HG03432 (cell line): ENCODE measurements at regions not wholly inside any gene's neighbourhood (a gene's known extent, or its start where the extent isn't known, plus 50 kb on each side); places are given as distances from the start of the nearest gene placed in this dataset.

Source experiments
- ATAC-seq: cut with Tn5 transposase; IDR thresholded peaks from one replicate; pipeline ENCODE4 v1.9.1; 2021; ENCODE audit warnings: mild to moderate bottlenecking, moderate library complexity; ENCODE audit not compliant: unreplicated experiment

GRCh38 chr5:18977880-18978279, 1010.1 kb downstream of the CDH18 start:
- ATAC-seq: no peak

DNA sequence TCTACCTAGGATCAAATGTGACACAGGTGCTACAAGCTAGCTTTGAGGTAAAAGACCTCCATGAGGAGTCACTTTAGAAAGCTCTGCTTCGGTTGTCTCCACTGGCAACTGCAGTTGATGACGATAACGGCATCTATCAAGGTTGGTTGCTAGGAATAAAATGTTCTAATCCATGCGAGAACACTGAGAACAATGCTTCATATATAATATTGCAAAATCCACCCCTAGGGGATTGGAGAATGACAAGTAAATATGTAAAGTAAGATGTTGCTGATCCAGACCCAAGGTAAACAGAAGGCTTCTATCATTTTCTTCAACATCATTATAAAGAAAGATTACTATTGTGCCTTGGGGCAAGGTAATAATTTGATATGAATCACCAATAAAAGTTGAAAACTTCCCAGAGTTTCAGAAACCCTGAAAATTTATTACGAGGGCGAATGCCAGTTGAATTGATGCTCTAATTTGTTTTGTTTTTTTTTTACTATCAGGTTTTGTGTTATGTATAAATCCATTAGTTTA, 1003.4 kb downstream of the CDH18 start:
- no peak for ATAC-seq

GRCh38 chr5:18985171-18985758, 1002.7 kb downstream of the CDH18 start:
- no peak for ATAC-seq

DNA sequence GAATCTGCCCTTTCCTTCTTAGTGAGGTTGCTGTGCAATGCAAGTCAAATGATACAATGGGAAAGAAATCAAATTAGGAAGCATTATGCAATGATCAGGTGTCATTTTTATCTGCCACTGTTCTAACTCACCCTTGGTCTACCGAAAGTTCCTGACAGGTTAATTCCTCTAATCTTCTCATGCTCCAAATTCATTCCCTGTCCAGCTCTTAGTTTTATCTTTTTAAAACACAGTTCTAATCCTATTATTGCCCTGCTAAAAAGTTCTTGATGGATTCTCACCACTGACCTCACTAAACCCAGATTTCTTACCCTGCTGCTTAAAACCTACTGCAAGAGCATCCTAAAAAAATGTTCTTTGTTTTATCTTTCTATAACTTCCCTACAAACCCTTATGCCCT, 1000.9 kb downstream of the CDH18 start:
- ATAC-seq: no peak

- ATAC-seq: no peak
These were observed 997.1 kb downstream of the CDH18 start for GRCh38 chr5:18990852-18991251.

DNA sequence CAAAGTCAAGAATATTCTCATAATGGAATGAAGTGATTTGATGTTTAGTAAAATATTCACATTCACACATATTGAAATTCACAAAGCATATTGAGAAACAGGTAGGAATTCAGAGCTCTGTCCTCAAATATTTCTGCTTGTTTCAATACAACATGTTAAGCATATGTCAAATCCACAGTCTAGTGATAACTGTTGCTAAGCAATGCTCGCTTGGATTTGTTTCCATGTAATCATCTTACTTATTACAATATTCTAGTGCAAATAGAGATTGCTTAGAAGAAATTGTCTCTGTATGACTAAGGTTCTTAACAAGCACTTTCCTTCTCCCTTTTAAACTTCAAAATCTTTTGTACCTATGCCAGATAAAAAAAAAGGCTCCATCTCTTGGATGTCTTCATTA, 995.7 kb downstream of the CDH18 start:
- no peak for ATAC-seq

DNA sequence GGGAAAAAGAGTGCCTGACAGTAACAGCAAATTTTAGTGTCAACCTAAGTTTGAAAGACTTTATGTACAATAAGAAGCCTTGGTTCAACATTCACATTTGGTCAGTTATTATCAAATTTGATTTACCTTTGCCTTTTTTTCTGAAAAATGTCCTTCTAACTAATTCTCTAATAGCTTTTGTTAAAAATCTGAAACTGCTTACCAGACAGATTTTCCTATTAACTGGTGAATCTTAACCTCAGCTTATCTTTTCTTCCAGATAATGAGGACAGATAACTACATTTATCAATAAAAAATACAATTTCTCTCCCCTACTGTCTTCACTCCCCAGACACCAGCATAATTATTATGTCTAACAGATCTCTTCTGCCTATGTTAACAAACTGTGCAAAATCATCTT, 988.5 kb downstream of the CDH18 start:
- ATAC-seq: no peak

DNA sequence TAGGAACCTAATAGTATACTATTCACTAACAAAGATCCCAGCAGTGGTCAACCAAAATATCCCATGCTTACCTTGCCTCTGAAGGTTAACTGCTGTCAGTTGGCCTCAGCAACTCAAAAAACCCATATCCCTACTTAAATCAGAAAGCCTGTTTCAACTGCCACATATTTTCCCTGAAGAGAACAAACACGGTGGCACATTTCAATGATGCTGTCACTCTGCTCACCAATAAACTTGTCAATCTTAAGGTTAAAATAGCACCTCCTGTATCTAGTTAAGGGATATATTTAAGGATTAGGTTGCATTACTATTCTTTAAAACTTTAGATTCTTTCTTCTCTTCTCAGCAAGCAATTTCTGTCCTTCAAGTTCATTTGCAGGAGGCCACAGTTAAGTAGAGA, 986.9 kb downstream of the CDH18 start:
- ATAC-seq: no peak

GRCh38 chr5:19001539-19001938, 986.5 kb downstream of the CDH18 start:
- ATAC-seq: no peak

DNA sequence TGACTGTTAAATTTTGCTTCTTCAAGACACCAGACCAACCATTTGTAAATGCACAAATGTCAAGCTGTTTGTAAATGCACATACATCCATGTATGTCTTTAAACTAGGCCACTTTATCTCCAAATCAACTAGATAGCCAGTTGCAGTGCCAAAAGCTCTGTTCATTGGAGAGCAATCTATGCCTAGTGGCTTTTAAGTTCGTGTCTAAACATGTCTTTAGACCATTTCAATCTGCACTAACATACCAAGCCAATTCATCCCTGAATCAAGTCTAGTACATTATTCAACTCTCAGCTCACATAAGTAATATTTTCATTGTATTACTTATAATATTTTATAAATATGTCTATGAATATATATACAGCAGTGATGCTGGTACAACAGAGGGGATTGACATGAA, 985.9 kb downstream of the CDH18 start:
- ATAC-seq: no peak

DNA sequence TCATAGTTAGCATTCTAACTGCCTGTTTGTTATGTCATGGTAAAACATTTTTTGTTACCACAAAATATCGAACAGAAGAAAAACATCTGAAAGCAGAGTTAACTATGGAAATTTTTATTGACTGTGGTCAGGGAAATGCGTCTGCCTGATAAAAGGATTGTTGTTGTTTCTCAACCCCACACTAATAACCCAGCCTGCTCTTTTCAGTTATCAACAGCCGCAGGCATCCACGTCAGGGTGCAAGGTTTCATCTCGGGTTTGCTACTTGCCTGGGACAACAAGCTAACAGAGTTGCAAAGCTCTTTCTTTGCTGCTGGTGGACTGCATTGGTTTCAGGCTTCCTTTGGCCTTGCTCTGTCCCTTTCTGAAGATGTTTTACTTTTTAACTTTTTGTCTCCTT, 969.2 kb downstream of the CDH18 start:
- no peak for ATAC-seq

GRCh38 chr5:19031491-19031890, 956.5 kb downstream of the CDH18 start:
- no peak for ATAC-seq

GRCh38 chr5:19035816-19036215, 952.2 kb downstream of the CDH18 start:
- ATAC-seq: no peak

DNA sequence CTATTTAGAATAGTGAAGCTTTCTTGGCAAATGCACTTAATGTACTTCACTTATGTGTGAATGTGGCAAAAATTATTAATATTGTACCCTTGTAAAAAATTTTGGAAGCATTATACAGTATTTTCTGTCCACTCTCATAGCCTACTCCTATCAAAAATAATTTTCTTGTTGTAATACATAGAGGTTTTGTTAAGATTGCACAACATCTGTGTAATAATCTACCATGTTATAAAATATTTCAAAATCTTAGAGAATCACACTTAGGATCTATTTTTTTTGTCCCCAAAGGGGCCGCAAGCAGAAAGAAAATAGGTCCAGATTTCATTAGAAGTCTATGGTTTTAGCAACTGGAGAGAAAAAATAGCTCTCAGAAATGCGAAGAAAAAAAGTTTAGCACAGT, 945.9 kb downstream of the CDH18 start:
- ATAC-seq: no peak

GRCh38 chr5:19044311-19044710, 943.7 kb downstream of the CDH18 start:
- no peak for ATAC-seq

GRCh38 chr5:19044931-19045695, 942.9 kb downstream of the CDH18 start:
- no peak for ATAC-seq

DNA sequence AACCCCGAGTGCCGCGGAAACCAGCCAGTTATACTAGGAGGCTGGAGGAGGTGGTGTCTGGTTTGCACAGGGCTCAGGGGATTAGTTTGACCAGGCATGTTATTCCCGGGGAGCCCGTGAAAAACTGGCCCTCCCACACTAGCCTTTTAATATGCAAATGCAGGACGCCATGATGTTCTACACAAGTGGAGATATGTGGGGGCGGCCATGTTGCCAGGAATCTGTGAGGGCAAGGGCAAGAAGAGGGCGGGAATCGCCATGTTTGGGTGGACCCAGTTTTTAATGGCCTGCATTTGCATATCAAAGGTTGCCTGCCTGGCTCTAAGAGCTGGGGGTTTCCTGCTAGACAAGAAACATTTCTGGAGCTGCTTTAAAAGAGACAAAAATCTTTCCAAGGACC, 940.7 kb downstream of the CDH18 start:
- ATAC-seq: no peak

- ATAC-seq: no peak
These were observed 939.3 kb downstream of the CDH18 start for GRCh38 chr5:19048726-19049125.

- no peak for ATAC-seq
These were observed 929.8 kb downstream of the CDH18 start for GRCh38 chr5:19058216-19058615.

GRCh38 chr5:19064094-19064493, 923.9 kb downstream of the CDH18 start:
- ATAC-seq: no peak

- ATAC-seq: no peak
These were observed 920.3 kb downstream of the CDH18 start for GRCh38 chr5:19067741-19068140.

DNA sequence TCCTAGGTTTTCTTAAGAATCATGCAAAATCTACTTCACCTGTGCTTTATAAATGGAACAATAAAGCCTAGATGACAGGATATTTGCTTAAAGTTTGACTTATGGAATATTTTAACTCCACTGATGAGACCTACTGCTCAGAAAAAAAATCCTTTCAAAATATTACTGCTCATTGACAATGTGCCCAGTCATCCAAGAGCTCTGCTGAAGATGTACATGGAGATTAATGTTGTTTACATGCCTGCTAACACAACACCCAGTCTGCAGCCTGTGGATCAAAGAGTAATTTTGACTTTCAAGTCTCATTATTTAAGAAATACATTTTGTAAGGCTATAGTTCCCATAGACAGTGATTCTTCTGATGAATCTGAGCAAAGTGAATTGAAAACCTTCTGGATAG, 889.6 kb downstream of the CDH18 start:
- ATAC-seq: no peak

DNA sequence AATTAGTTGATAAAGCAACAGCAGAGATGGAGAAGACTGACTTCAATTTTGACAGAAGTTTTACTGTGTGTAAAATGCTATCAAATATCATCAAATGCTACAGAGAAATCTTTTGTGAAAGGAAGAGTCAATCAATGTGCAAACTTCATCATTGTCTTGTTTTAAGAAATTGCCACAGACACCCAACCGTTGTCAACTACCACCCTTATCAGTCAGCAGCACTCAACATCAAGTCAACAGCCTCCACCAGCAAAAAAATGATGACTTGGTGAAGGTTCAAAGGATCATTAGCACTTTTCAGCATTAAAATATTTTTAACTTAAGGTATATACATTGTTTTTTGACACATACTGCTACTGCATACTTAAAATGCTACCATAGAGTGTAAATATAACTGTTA, 888.8 kb downstream of the CDH18 start:
- no peak for ATAC-seq
